ENCODE measurements at regions not wholly inside any gene's neighbourhood (a gene's known extent, or its start where the extent isn't known, plus 50 kb on each side); places are given as distances from the start of the nearest gene placed in this dataset.

DNA sequence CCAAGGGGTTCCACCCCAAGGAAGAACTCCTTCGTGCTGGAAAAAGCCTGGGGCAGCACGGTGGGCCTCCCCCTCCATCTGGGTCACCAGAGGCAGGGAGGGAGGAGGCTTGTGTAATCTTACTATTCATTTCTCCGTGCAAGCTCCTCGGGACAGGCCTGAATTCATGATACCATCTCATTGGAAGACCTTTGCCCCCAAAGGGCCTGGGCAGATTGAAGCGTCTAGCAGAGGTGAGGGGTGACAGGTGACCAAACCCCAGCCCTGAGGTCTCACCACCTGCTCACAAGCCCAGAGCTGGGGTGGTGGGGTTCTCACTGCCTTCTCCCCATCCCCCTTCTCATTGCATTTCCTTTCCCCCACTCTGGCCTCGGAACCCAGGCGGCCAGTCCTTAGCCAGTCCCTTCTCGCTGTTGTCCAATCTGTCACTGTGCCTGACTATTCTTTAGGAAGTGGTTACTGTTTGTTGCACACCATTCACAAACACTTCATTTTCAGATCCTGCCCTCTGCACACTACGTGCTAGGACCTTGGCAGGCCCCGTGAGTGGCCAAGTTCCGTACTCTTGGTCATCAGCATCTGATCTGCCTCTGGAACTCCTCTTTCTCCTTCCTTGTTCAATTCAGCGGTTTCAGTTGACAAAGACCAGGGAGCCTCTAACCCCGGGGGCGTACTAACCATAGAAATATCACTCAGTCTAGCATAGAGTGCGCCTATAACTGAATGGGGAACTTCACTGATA is 137.1 kb downstream of the LY86 start:
- H3K4me3 ChIP-seq = no peak overlapping the region
- peaks cover 37% of the 10 kb centered on the region for H3K4me1 ChIP-seq (ENCODE audit: insufficient read depth)
- H3K9me2 ChIP-seq (replicated peaks; ENCODE audit: insufficient read depth) = no peaks in the 10 kb centered on the region
- 65% methylated on average over 15 of the region's 15 CpGs for WGBS (ENCODE audit: low lambda C conversion rate, missing lambda C conversion rate)
- no peaks in the 10 kb centered on the region for H3K9me3 ChIP-seq (ENCODE audit: low read depth)
- no peaks in the 10 kb centered on the region for H3K27me3 ChIP-seq
- H3K27ac ChIP-seq = peak overlapping the region; percentile 91
- no peaks in the 10 kb centered on the region for H4K20me1 ChIP-seq (ENCODE audit: insufficient read depth, poor library complexity, severe bottlenecking)
- TF ChIP-seq EZH2phosphoT487 (IDR thresholded peaks at IDR 0.05; ENCODE audit: low read depth, severe bottlenecking, unreplicated experiment) = no peak
- no peaks in the 10 kb centered on the region for H3K79me2 ChIP-seq
- H3K36me3 ChIP-seq (replicated peaks; ENCODE audit: insufficient read depth, low read depth) = no peaks in the 10 kb centered on the region
- no peak for DNase-seq (ENCODE audit: low spot score)
- H3K4me2 ChIP-seq = peak overlapping the region; percentile 81
- H2AFZ ChIP-seq = peak overlapping the region; percentile 27

DNA sequence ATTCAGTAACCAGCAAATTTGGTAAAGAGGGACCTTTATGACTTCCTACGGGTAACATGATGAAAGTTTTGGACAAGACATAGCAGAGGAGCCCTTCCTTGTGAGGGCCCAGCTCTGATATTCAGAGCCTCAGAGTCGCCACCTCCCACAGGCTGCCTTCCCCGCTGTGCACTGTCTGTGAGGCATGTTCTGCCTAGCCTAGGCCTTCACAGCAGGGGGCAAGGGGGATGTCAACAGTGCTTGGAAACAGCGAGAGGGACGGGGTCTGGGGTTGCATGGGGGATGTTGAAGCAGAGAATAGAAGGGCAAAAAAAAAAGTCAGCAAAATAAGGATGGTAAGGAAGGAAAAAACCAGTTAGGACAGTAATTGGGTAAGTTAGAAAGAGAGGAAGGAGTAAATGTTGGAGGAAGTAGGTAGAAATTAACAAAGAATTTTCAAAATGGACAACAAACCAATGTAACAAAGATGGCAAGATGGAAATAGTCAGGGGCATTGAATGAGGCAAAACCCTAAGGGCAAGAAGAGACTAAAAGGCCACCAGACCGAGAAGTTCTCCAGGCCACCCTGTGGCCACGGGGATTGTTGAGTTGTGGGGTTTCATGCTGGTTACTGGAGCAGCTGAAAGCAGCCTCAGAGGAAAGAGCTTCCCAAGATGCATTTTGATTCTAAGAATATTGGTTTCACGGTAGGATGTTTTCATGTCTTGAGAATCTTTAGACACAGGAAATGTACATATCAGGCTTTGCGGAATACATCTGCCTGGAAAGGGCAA is 139.8 kb downstream of the LY86 start:
- Histone ChIP-seq H3K36me3 (replicated peaks; ENCODE audit: insufficient read depth, low read depth) (no peaks in the 10 kb centered on the region), H3K9me3 (ENCODE audit: low read depth) (no peaks in the 10 kb centered on the region), H3K4me3 (no peak overlapping the region), H3K27me3 (no peaks in the 10 kb centered on the region), H3K4me1 (ENCODE audit: insufficient read depth) (peaks cover 22% of the 10 kb centered on the region), H4K20me1 (ENCODE audit: insufficient read depth, poor library complexity, severe bottlenecking) (no peaks in the 10 kb centered on the region), H3K27ac (no peak overlapping the region), H2AFZ (no peak overlapping the region), H3K9me2 (replicated peaks; ENCODE audit: insufficient read depth) (no peaks in the 10 kb centered on the region), H3K4me2 (no peak overlapping the region), H3K79me2 (no peaks in the 10 kb centered on the region)
- 80% methylated on average over 9 of the region's 9 CpGs for WGBS (ENCODE audit: low lambda C conversion rate, missing lambda C conversion rate)
- TF ChIP-seq, protein P1, sequence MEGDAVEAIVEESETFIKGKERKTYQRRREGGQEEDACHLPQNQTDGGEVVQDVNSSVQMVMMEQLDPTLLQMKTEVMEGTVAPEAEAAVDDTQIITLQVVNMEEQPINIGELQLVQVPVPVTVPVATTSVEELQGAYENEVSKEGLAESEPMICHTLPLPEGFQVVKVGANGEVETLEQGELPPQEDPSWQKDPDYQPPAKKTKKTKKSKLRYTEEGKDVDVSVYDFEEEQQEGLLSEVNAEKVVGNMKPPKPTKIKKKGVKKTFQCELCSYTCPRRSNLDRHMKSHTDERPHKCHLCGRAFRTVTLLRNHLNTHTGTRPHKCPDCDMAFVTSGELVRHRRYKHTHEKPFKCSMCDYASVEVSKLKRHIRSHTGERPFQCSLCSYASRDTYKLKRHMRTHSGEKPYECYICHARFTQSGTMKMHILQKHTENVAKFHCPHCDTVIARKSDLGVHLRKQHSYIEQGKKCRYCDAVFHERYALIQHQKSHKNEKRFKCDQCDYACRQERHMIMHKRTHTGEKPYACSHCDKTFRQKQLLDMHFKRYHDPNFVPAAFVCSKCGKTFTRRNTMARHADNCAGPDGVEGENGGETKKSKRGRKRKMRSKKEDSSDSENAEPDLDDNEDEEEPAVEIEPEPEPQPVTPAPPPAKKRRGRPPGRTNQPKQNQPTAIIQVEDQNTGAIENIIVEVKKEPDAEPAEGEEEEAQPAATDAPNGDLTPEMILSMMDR (IDR thresholded peaks at IDR 0.05; ENCODE audit: poor library complexity) = no peak
- TF ChIP-seq EZH2 (IDR thresholded peaks at IDR 0.05; ENCODE audit: borderline replicate concordance) (no peak), EZH2phosphoT487 (IDR thresholded peaks at IDR 0.05; ENCODE audit: low read depth, severe bottlenecking, unreplicated experiment) (no peak)
- DNase-seq (ENCODE audit: low spot score) = no peak

DNA sequence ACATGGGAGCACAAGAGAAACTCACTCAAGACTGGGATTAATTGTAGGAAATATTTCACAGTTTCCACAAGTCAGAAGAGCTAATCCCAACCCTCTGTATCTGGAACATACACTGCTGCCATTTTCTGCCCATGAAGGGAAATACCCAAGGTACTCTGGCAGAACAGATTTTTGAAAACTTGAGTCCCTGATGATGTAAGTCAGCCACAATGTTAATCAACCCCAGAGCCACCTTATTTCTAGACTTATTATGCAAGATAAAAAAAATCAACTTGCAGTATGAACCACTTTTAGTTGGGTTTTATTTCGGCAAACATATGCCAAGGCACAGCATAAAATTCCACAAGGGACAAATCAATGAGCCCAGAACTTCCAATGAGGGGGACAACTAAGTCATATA is 141.5 kb downstream of the LY86 start:
- Histone ChIP-seq H3K9me2 (replicated peaks; ENCODE audit: insufficient read depth) (no peaks in the 10 kb centered on the region), H3K36me3 (replicated peaks; ENCODE audit: insufficient read depth, low read depth) (no peaks in the 10 kb centered on the region), H3K4me3 (no peak overlapping the region), H3K79me2 (no peaks in the 10 kb centered on the region), H4K20me1 (ENCODE audit: insufficient read depth, poor library complexity, severe bottlenecking) (no peaks in the 10 kb centered on the region), H3K27me3 (no peaks in the 10 kb centered on the region), H3K4me2 (no peak overlapping the region), H3K9me3 (ENCODE audit: low read depth) (no peaks in the 10 kb centered on the region), H3K4me1 (ENCODE audit: insufficient read depth) (peaks cover 13% of the 10 kb centered on the region), H3K27ac (no peak overlapping the region), H2AFZ (no peak overlapping the region)
- TF ChIP-seq, protein P1 (IDR thresholded peaks at IDR 0.05; ENCODE audit: poor library complexity) = no peak
- TF ChIP-seq EZH2phosphoT487 (IDR thresholded peaks at IDR 0.05; ENCODE audit: low read depth, severe bottlenecking, unreplicated experiment) (no peak), EZH2 (IDR thresholded peaks at IDR 0.05; ENCODE audit: borderline replicate concordance) (no peak)
- DNase-seq (ENCODE audit: low spot score) = no peak
- 45% methylated on average over 1 of the region's 1 CpG for WGBS (ENCODE audit: low lambda C conversion rate, missing lambda C conversion rate)

- Histone ChIP-seq H3K9me2 (replicated peaks; ENCODE audit: insufficient read depth) (no peaks in the 10 kb centered on the region), H3K27me3 (no peaks in the 10 kb centered on the region), H3K36me3 (replicated peaks; ENCODE audit: insufficient read depth, low read depth) (no peaks in the 10 kb centered on the region), H4K20me1 (ENCODE audit: insufficient read depth, poor library complexity, severe bottlenecking) (no peaks in the 10 kb centered on the region), H3K4me1 (ENCODE audit: insufficient read depth) (peaks cover 6% of the 10 kb centered on the region), H3K9me3 (ENCODE audit: low read depth) (no peaks in the 10 kb centered on the region), H2AFZ (no peak overlapping the region), H3K27ac (no peak overlapping the region), H3K4me2 (no peak overlapping the region), H3K4me3 (no peak overlapping the region), H3K79me2 (no peaks in the 10 kb centered on the region)
- 65% methylated on average over 2 of the region's 2 CpGs for WGBS (ENCODE audit: low lambda C conversion rate, missing lambda C conversion rate)
- TF ChIP-seq EZH2phosphoT487 (IDR thresholded peaks at IDR 0.05; ENCODE audit: low read depth, severe bottlenecking, unreplicated experiment) (no peak), EZH2 (IDR thresholded peaks at IDR 0.05; ENCODE audit: borderline replicate concordance) (no peak)
- TF ChIP-seq, protein P1 (IDR thresholded peaks at IDR 0.05; ENCODE audit: poor library complexity) = no peak
- DNase-seq (ENCODE audit: low spot score) = no peak
Observed at GRCh38 chr6:6730831-6731230, 142.3 kb downstream of the LY86 start.
